Tibial nerve (tissue), 4 donors: ENCODE measurements at regions not wholly inside any gene's neighbourhood (a gene's known extent, or its start where the extent isn't known, plus 50 kb on each side); places are given as distances from the start of the nearest gene placed in this dataset.
A peak's percentile ranks its signal among the peaks of the same experiment; 100 is the strongest.
"Not testable (repeated sequence)": the region's sequence is repeated elsewhere in the genome, so short reads cannot be mapped to it uniquely, and the experiment has no call there.

Source experiments
- DNase-seq, 2 donors: peaks; one replicate each; pipeline ENCODE4 v3.0.0-alpha.2; 2019; ENCODE audit warnings: low spot score in 2 of 2
- H3K27ac ChIP-seq, 4 donors: fragments of 200-600 bp; sonication (generic) in 3 of 4; one replicate each; pipeline ENCODE4 v1.5.1; 2017 to 2019; ENCODE audit warnings: mild to moderate bottlenecking in 1 of 4
- H3K27me3 ChIP-seq, 2 donors: fragments of 200-600 bp; sonication (generic) in 1 of 2; one replicate each; pipeline versions ENCODE4 v1.5.1 to v1.6.0; 2017 to 2019
- H3K36me3 ChIP-seq, 3 donors: fragments of 200-600 bp; sonication (generic); one replicate each; pipeline ENCODE4 v1.5.1; 2018 to 2019
- H3K4me1 ChIP-seq, 4 donors: fragments of 200-600 bp; sonication (generic) in 3 of 4; one replicate each; pipeline ENCODE4 v1.5.1; 2017 to 2019
- H3K4me3 ChIP-seq, 4 donors: fragments of 200-600 bp; sonication (generic) in 3 of 4; one replicate each; pipeline ENCODE4 v1.5.1; 2017 to 2019; ENCODE audit warnings: mild to moderate bottlenecking in 1 of 4, moderate library complexity in 1 of 4
- H3K9me3 ChIP-seq, 4 donors: fragments of 200-600 bp; sonication (generic) in 3 of 4; one replicate each; pipeline ENCODE4 v1.5.1; 2017 to 2019
- CTCF ChIP-seq, 5 experiments: fragments of 200-600 bp in 3 of 5; fragments of 450-650 bp in 2 of 5; sonication (generic) in 3 of 5; IDR thresholded peaks; one replicate each; pipeline ENCODE4 v1.5.1; 2016 to 2019; ENCODE audit warnings: antibody characterized with exemption in 5 of 5, mild to moderate bottlenecking in 3 of 5, moderate library complexity in 2 of 5
- EP300 ChIP-seq, 2 donors: sonication (generic); formaldehyde crosslinking; IDR thresholded peaks; one replicate each; pipeline ENCODE4 v1.6.1; 2017; ENCODE audit warnings: antibody characterized with exemption in 2 of 2, mild to moderate bottlenecking in 1 of 2
- POLR2A ChIP-seq, 2 donors: fragments of 450-650 bp; IDR thresholded peaks; one replicate each; pipeline ENCODE4 v1.6.1; 2017; ENCODE audit warnings: antibody characterized with exemption in 2 of 2, mild to moderate bottlenecking in 2 of 2, moderate library complexity in 2 of 2
- WGBS, 2 donors: methylation state at CpG; one replicate each; pipeline ENCODE4 v1.1.5; 2018; 5-methylcytosine and 5-hydroxymethylcytosine counted together

DNA sequence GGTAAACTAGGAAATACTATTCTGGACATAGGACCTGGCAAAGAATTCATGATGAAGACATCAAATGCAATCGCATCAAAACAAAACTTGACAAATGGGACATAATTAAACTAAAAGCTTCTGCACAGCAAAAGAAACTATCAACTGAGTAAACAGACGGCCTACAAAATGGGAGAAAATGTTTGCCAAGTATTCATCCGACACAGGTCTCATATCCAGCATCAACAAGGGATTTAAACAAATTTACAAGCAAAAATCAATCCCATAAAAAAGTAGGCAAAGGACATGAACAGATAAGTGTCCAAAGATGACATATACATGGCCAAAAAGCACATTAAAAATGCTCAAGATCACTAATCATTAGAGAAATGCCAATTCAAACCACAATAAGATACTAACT lies 1088.9 kb downstream of the NAALADL2 start:
- Histone ChIP-seq H3K27ac (no peak overlapping the region), H3K36me3 (no peaks in the 10 kb centered on the region), H3K4me3 (no peak overlapping the region), H3K9me3 (peaks cover 0 to 11% (median 0%) of the 10 kb centered on the region in 4 donors), H3K27me3 (no peaks in the 10 kb centered on the region), H3K4me1 (no peaks in the 10 kb centered on the region)
- no peak for DNase-seq
- TF ChIP-seq POLR2A (IDR thresholded peaks at IDR 0.05) = no peak
- TF ChIP-seq EP300 (IDR thresholded peaks at IDR 0.05) = no peak
- no peak for TF ChIP-seq CTCF (IDR thresholded peaks at IDR 0.05)
- 84 to 88% methylated on average over 3 of the region's 3 CpGs for WGBS, 2 donors

GRCh38 chr3:175941352-175941751 lies 1082.2 kb downstream of the NAALADL2 start:
- no peak for DNase-seq
- Histone ChIP-seq H3K9me3 (peaks cover 0 to 35% (median 5%) of the 10 kb centered on the region in 4 donors), H3K27ac (no peak overlapping the region), H3K36me3 (no peaks in the 10 kb centered on the region), H3K4me3 (no peak overlapping the region), H3K27me3 (no peaks in the 10 kb centered on the region), H3K4me1 (no peaks in the 10 kb centered on the region)
- TF ChIP-seq CTCF (IDR thresholded peaks at IDR 0.05) = peak in 4 of 5 experiments; percentile 8 to 18 (median 12)
- no peak for TF ChIP-seq EP300 (IDR thresholded peaks at IDR 0.05)

DNA sequence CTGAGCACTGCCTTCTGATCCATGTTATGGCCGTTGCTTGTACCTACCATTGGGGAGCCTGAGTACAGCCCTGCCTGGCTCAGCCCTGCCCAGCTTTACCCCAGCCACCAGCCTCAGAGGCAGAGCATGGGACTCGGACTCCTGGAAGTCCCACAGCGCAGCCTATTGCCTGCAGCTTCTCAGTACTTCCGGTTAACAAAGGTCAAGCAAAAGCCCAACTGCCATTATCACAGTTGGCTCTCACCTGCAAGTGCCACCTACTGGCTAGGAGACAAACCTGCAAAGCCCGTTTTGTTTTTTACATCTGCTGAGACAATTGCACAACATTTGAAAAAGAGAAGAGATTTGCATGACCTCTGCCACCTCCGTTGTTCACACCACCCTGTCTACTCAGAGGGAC lies 1081.7 kb downstream of the NAALADL2 start:
- no peak overlapping the region for H3K4me3 ChIP-seq
- no peak overlapping the region for H3K27ac ChIP-seq
- no peaks in the 10 kb centered on the region for H3K36me3 ChIP-seq
- no peaks in the 10 kb centered on the region for H3K4me1 ChIP-seq
- TF ChIP-seq POLR2A (IDR thresholded peaks at IDR 0.05) (no peak), CTCF (IDR thresholded peaks at IDR 0.05) (no peak), EP300 (IDR thresholded peaks at IDR 0.05) (no peak)
- 89 to 90% methylated on average over 6 of the region's 6 CpGs for WGBS, 2 donors
- peaks cover 0 to 40% (median 6%) of the 10 kb centered on the region in 4 donors for H3K9me3 ChIP-seq
- H3K27me3 ChIP-seq = no peaks in the 10 kb centered on the region
- DNase-seq = no peak

GRCh38 chr3:175940243-175940642 lies 1081.1 kb downstream of the NAALADL2 start:
- H3K9me3 ChIP-seq = peaks cover 0 to 40% (median 6%) of the 10 kb centered on the region in 4 donors
- no peak for TF ChIP-seq POLR2A (IDR thresholded peaks at IDR 0.05)
- TF ChIP-seq EP300 (IDR thresholded peaks at IDR 0.05) = no peak
- TF ChIP-seq CTCF (IDR thresholded peaks at IDR 0.05) = no peak
- H3K4me1 ChIP-seq = no peaks in the 10 kb centered on the region
- DNase-seq = no peak
- 93 to 96% methylated on average over 5 of the region's 5 CpGs for WGBS, 2 donors
- H3K36me3 ChIP-seq = no peaks in the 10 kb centered on the region
- H3K27me3 ChIP-seq = no peaks in the 10 kb centered on the region
- H3K4me3 ChIP-seq = no peak overlapping the region
- H3K27ac ChIP-seq = no peak overlapping the region

DNA sequence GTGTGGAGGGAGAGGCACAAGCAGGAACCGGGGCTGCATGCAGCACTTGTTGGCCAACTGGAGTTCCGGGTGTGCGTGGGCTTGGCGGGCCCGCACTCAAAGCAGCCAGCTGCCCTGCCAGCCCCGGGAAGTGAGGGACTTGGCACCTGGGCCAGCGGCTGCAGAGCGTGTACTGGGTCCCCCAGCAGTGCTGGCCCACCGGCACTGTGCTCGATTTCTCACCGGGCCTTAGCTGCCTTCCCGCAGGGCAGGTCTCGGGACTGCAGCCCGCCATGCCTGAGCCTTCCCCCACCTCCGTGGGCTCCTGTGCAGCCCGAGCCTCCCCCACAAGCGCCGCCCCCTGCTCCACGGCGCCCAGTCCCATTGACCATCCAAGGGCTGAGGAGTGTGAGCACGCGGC lies 1078.2 kb downstream of the NAALADL2 start:
- not testable (repeated sequence) for H3K4me3 ChIP-seq, H3K36me3 ChIP-seq, H3K4me1 ChIP-seq, DNase-seq, H3K27ac ChIP-seq, H3K27me3 ChIP-seq
- 93 to 96% methylated on average over 18 to 22 of the region's 22 CpGs for whole genome bisulfite sequencing, 2 donors
- peaks cover 0 to 39% (median 4%) of the 10 kb centered on the region in 4 donors for H3K9me3 ChIP-seq

DNA sequence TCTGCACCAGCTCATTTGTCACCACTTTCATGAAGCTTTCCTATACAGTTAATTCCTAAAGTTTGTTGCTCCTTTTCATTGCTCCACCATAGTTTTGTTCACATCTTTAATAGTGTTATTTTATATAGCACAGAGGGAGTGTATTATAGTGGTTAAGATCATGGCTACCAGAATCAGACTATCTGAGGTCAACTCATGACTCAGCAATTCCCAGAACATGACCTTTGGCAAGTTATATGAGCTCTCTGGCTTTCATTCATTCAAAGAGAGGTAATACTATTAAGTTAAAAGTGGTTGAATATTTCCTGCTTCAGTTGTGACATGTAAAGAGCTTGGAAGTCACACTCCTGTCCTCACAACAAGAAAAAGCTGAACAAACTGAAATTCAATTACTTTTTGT lies 1073.5 kb downstream of the NAALADL2 start:
- no peak overlapping the region for H3K4me3 ChIP-seq
- H3K27me3 ChIP-seq = no peaks in the 10 kb centered on the region
- H3K9me3 ChIP-seq = peaks cover 0 to 26% (median 2%) of the 10 kb centered on the region in 4 donors
- H3K4me1 ChIP-seq = no peaks in the 10 kb centered on the region
- no peaks in the 10 kb centered on the region for H3K36me3 ChIP-seq
- no peak for TF ChIP-seq CTCF (IDR thresholded peaks at IDR 0.05)
- no peak for TF ChIP-seq EP300 (IDR thresholded peaks at IDR 0.05)
- TF ChIP-seq POLR2A (IDR thresholded peaks at IDR 0.05) = no peak
- no peak overlapping the region for H3K27ac ChIP-seq
- DNase-seq = no peak
